ENCODE measurements at regions not wholly inside any gene's neighbourhood (a gene's known extent, or its start where the extent isn't known, plus 50 kb on each side); places are given as distances from the start of the nearest gene placed in this dataset.

- DNase-seq (ENCODE audit: low read depth): no peak
- no peaks in the 10 kb centered on the region for H3K27me3 ChIP-seq (ENCODE audit: control insufficient read depth, insufficient read depth, low read length)
- no peak overlapping the region for H3K4me3 ChIP-seq (ENCODE audit: low read depth, low read length)
- H3K36me3 ChIP-seq (ENCODE audit: control insufficient read depth, insufficient read depth, low read length): no peaks in the 10 kb centered on the region
- TF ChIP-seq CTCF (IDR thresholded peaks at IDR 0.05; ENCODE audit: insufficient read depth, low read length, poor library complexity, severe bottlenecking): no peak
These were observed 299.5 kb downstream of the DSC3 start for GRCh38 chr18:30743033-30743432.

- Histone ChIP-seq H3K27me3 (ENCODE audit: control insufficient read depth, insufficient read depth, low read length) (no peaks in the 10 kb centered on the region), H3K4me3 (ENCODE audit: low read depth, low read length) (no peak overlapping the region), H3K36me3 (ENCODE audit: control insufficient read depth, insufficient read depth, low read length) (no peaks in the 10 kb centered on the region)
- TF ChIP-seq CTCF (IDR thresholded peaks at IDR 0.05; ENCODE audit: insufficient read depth, low read length, poor library complexity, severe bottlenecking): no peak
- DNase-seq (ENCODE audit: low read depth): no peak
These were observed 311.6 kb downstream of the DSC3 start for GRCh38 chr18:30730915-30731314.

- no peak overlapping the region for H3K4me3 ChIP-seq (ENCODE audit: low read depth, low read length)
- DNase-seq (ENCODE audit: low read depth): no peak
- no peaks in the 10 kb centered on the region for H3K27me3 ChIP-seq (ENCODE audit: control insufficient read depth, insufficient read depth, low read length)
- no peaks in the 10 kb centered on the region for H3K36me3 ChIP-seq (ENCODE audit: control insufficient read depth, insufficient read depth, low read length)
- TF ChIP-seq CTCF (IDR thresholded peaks at IDR 0.05; ENCODE audit: insufficient read depth, low read length, poor library complexity, severe bottlenecking): no peak
These were observed 314.7 kb downstream of the DSC3 start for GRCh38 chr18:30727849-30728248.

DNA sequence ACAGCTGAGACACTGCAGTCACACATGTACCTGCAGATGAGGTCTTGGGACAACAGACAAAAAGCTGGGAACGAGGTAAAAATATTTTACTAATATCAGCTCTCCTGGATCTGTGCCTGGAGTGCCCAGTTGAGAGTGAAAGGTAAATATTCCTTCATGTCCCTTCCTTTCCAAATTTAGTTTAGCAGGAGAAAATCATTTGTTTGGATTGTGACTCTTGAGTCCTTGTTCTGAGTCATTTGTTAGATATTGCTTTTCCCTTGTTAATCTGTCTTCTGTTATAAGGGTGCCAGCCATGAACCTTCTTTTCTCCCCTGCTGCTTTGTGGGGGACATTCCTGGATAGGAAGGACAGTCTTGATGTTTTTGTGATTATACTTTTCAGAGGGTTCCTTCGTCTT is 329.2 kb downstream of the DSC3 start:
- no peak overlapping the region for H3K4me3 ChIP-seq (ENCODE audit: low read depth, low read length)
- no peak for DNase-seq (ENCODE audit: low read depth)
- no peaks in the 10 kb centered on the region for H3K36me3 ChIP-seq (ENCODE audit: control insufficient read depth, insufficient read depth, low read length)
- H3K27me3 ChIP-seq (ENCODE audit: control insufficient read depth, insufficient read depth, low read length): no peaks in the 10 kb centered on the region
- TF ChIP-seq CTCF (IDR thresholded peaks at IDR 0.05; ENCODE audit: insufficient read depth, low read length, poor library complexity, severe bottlenecking): no peak

- no peak for TF ChIP-seq CTCF (IDR thresholded peaks at IDR 0.05; ENCODE audit: insufficient read depth, low read length, poor library complexity, severe bottlenecking)
- H3K27me3 ChIP-seq (ENCODE audit: control insufficient read depth, insufficient read depth, low read length): no peaks in the 10 kb centered on the region
- DNase-seq (ENCODE audit: low read depth): no peak
- no peak overlapping the region for H3K4me3 ChIP-seq (ENCODE audit: low read depth, low read length)
- H3K36me3 ChIP-seq (ENCODE audit: control insufficient read depth, insufficient read depth, low read length): no peaks in the 10 kb centered on the region
These were observed 330.2 kb downstream of the DSC3 start for GRCh38 chr18:30712383-30712782.

DNA sequence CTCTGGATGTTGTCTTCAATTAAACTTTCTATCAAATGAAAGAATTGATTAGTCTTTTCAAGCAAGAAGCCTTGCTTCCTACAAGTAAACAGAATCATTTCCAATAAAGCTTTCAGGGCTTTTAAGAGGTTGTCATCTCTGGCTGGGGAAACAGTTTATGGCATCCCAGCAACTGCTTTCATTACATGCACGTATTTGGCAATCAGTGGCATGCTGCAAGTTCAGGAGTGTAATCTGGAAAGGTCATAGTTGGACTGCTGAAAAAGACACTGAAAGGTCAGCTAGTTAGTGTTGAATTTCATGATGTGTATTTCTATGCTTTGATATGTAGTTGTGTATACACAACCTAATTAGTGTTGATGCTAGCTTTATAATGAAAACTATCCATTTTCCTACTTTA is 332.9 kb downstream of the DSC3 start:
- no peak for DNase-seq (ENCODE audit: low read depth)
- no peaks in the 10 kb centered on the region for H3K36me3 ChIP-seq (ENCODE audit: control insufficient read depth, insufficient read depth, low read length)
- no peak overlapping the region for H3K4me3 ChIP-seq (ENCODE audit: low read depth, low read length)
- H3K27me3 ChIP-seq (ENCODE audit: control insufficient read depth, insufficient read depth, low read length): no peaks in the 10 kb centered on the region
- TF ChIP-seq CTCF (IDR thresholded peaks at IDR 0.05; ENCODE audit: insufficient read depth, low read length, poor library complexity, severe bottlenecking): no peak
